ENCODE measurements at regions not wholly inside any gene's neighbourhood (a gene's known extent, or its start where the extent isn't known, plus 50 kb on each side); places are given as distances from the start of the nearest gene placed in this dataset.

- no peak for TF ChIP-seq CTCF (conservative IDR thresholded peaks at IDR 0.05; ENCODE audit: low read length)
- TF ChIP-seq EZH2phosphoT487 (IDR thresholded peaks at IDR 0.05; ENCODE audit: borderline replicate concordance, low read depth, low read length) = no peak
Measured at GRCh38 chr1:218496561-218496960, 151.4 kb downstream of the TGFB2 start.

Measured in OCI-LY7 (cell line).